MM.1S (cell line): ENCODE measurements at regions not wholly inside any gene's neighbourhood (a gene's known extent, or its start where the extent isn't known, plus 50 kb on each side); places are given as distances from the start of the nearest gene placed in this dataset.

ENCODE experiments used
- CTCF ChIP-seq: fragments of 300-600 bp; sonication (generic); IDR thresholded peaks from 2 replicates; pipeline ENCODE4 v1.5.1; 2016; ENCODE audit warnings: antibody characterized with exemption, low read length, mixed read lengths
- EZH2 ChIP-seq: fragments of 300-600 bp; sonication (generic); optimal IDR thresholded peaks from 2 replicates; pipeline ENCODE3; 2017; ENCODE audit warnings: low read depth, mild to moderate bottlenecking, antibody characterized with exemption, low read length, mixed read lengths
- EZH2phosphoT487 ChIP-seq: fragments of 300-600 bp; sonication (generic); IDR thresholded peaks from 2 replicates; pipeline ENCODE4 v1.6.1; 2018; ENCODE audit warnings: antibody characterized with exemption, low read length

GRCh38 chr5:93101661-93102060, 479.4 kb downstream of the NR2F1-AS1 start:
- TF ChIP-seq CTCF (no peak), EZH2 (no peak), EZH2phosphoT487 (no peak)
